Common myeloid progenitor, CD34-positive (primary cell): ENCODE measurements at regions not wholly inside any gene's neighbourhood (a gene's known extent, or its start where the extent isn't known, plus 50 kb on each side); places are given as distances from the start of the nearest gene placed in this dataset.

ENCODE experiments used
- CTCF ChIA-PET: fragments of 350-600 bp; sonication (Branson Sonifier 250); formaldehyde crosslinking; loops from one replicate; lab custom pipeline; 2021; ENCODE audit warnings: antibody characterized with exemption; lab: Charles Lee
- POLR2A ChIA-PET: fragments of 350-600 bp; sonication (Branson Sonifier 250); formaldehyde crosslinking; loops from one replicate; lab custom pipeline; 2021; ENCODE audit warnings: antibody characterized with exemption; lab: Charles Lee
- DNase-seq, 3 donors: peaks; one replicate each; pipeline versions ENCODE4 v3.0.0 to v3.0.0-alpha.2; 2013
- H3K27ac ChIP-seq, 2 experiments: 1 replicate in 1 of 2; 2 replicates in 1 of 2; pipeline ENCODE4 v1.7.0; 2013; ENCODE audit warnings: inconsistent platforms in 2 of 2, low read length in 2 of 2, mild to moderate bottlenecking in 2 of 2, low read depth in 1 of 2, moderate library complexity in 1 of 2; ENCODE audit not compliant: severe bottlenecking in 2 of 2, insufficient read depth in 1 of 2, poor library complexity in 1 of 2
- H3K27me3 ChIP-seq, 5 experiments: replicated peaks in 2 of 5; 1 replicate in 3 of 5; 2 replicates in 2 of 5; pipeline versions ENCODE4 v1.6.1 to v1.7.0; 2013; ENCODE audit warnings: low read length in 4 of 5, mild to moderate bottlenecking in 2 of 5, moderate library complexity in 2 of 5, inconsistent platforms in 1 of 5; ENCODE audit not compliant: insufficient read depth in 5 of 5, control insufficient read depth in 4 of 5
- H3K36me3 ChIP-seq, 4 experiments: 1 replicate in 2 of 4; 2 replicates in 2 of 4; pipeline versions ENCODE4 v1.6.1 to v1.7.0; 2013; ENCODE audit warnings: low read length in 3 of 4, control low read depth in 1 of 4, mild to moderate bottlenecking in 1 of 4; ENCODE audit not compliant: control insufficient read depth in 4 of 4, insufficient read depth in 4 of 4
- H3K4me1 ChIP-seq, 4 experiments: 1 replicate in 3 of 4; 2 replicates in 1 of 4; pipeline versions ENCODE4 v1.6.1 to v1.7.1; 2013; ENCODE audit warnings: low read length in 3 of 4, mild to moderate bottlenecking in 3 of 4, control low read depth in 1 of 4, inconsistent platforms in 1 of 4, moderate library complexity in 1 of 4; ENCODE audit not compliant: control insufficient read depth in 4 of 4, insufficient read depth in 4 of 4; ENCODE audit errors: control extremely low read depth in 1 of 4
- H3K4me3 ChIP-seq, 7 experiments: 1 replicate in 4 of 7; 2 replicates in 3 of 7; pipeline versions ENCODE4 v1.5.1 to v1.7.0; 2013; ENCODE audit warnings: mild to moderate bottlenecking in 7 of 7, low read length in 6 of 7, moderate library complexity in 6 of 7, inconsistent platforms in 2 of 7, low read depth in 2 of 7, control low read depth in 1 of 7; ENCODE audit not compliant: insufficient read depth in 4 of 7, control insufficient read depth in 1 of 7; ENCODE audit errors: extremely low read depth in 1 of 7
- H3K9me3 ChIP-seq, 5 experiments: 1 replicate in 4 of 5; 2 replicates in 1 of 5; pipeline versions ENCODE4 v1.6.1 to v1.7.1; 2013; ENCODE audit warnings: low read length in 4 of 5, mild to moderate bottlenecking in 2 of 5, inconsistent platforms in 1 of 5, low read depth in 1 of 5, moderate library complexity in 1 of 5; ENCODE audit not compliant: control insufficient read depth in 4 of 5, insufficient read depth in 2 of 5; ENCODE audit errors: control extremely low read depth in 1 of 5
- WGBS: methylation state at CpG from one replicate; pipeline ENCODE4 v1.1.5; 2013; ENCODE audit not compliant: insufficient coverage; 5-methylcytosine and 5-hydroxymethylcytosine counted together

GRCh38 chr12:69154585-69155363, 84.6 kb upstream of the CPSF6 start:
- WGBS = 2% methylated on average over 4 of the region's 7 CpGs
- no peak overlapping the region for H3K4me3 ChIP-seq
- peaks cover 0 to 10% (median 6%) of the 10 kb centered on the region in 4 experiments for H3K4me1 ChIP-seq

DNA sequence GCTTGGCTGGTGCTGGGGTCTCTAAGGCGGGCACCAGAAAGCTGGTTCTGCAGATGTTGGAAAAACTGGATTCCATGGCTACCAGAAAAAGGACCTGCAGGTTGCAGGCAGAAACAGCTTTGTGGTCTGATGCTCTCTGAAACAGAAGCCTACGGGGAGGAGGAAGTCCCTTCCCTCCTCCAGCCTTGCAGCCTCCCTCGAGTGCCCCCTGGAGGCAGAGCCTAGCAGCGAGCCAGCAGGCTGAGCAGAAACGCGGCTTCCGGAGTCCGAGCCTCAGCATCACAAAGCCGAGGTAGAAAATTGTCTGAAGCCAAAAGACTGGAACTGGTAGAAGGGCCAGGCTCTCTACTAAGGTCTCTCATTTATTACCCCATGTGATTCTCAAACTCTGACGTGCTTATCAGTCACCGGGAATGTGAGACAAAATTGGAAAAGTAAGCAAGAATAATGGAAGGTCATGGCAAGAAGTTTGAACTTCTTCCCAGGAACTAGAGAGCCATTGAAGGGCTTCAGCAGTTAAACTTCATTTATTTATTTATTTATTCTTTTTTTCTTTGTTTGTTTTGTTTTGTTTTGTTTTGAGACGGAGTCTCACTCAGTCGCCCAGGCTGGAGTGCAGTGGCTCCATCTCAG, 82.2 kb upstream of the CPSF6 start:
- ChIA-PET CTCF (interaction anchor here (0.7 to 4.5 kb wide), 18 partner anchors 12 to 290 kb away, joined by 3 to 30 read pairs (median 4); no protein-coding TSS in a partner anchor), POLR2A (no interaction called here)
- H3K4me3 ChIP-seq = peak overlapping the region in 6 of 7 experiments; percentile 26 to 68 (median 44)

More at GRCh38 chr12:69154585-69155363, 84.6 kb upstream of the CPSF6 start:
- Histone ChIP-seq H3K36me3 (no peaks in the 10 kb centered on the region), H3K27ac (no peak overlapping the region), H3K9me3 (no peaks in the 10 kb centered on the region), H3K27me3 (no peaks in the 10 kb centered on the region)
- CTCF ChIA-PET = interaction anchor here (0.6 to 4.5 kb wide), 17 partner anchors 8 to 205 kb away, joined by 3 to 30 read pairs (median 4); no protein-coding TSS in a partner anchor
- DNase-seq = peak; percentile 73 to 85 (median 83)
- POLR2A ChIA-PET = no interaction called here

GRCh38 chr12:69161829-69162228, 77.5 kb upstream of the CPSF6 start:
- peaks cover 0 to 6% (median under 1%) of the 10 kb centered on the region in 4 experiments for H3K4me1 ChIP-seq
- CTCF ChIA-PET = interaction anchor here (1.8 kb wide), 1 partner anchor 9 kb away, joined by 5 read pairs; no protein-coding TSS in a partner anchor
- no peak overlapping the region for H3K4me3 ChIP-seq
- no peaks in the 10 kb centered on the region for H3K9me3 ChIP-seq
- H3K27me3 ChIP-seq = no peaks in the 10 kb centered on the region
- no peak overlapping the region for H3K27ac ChIP-seq
- peak in 2 of 3 donors; percentile 23 to 45 for DNase-seq
- no peaks in the 10 kb centered on the region for H3K36me3 ChIP-seq
- POLR2A ChIA-PET = no interaction called here
- WGBS = 49% methylated on average over 2 of the region's 2 CpGs

More for the DNA sequence above, 82.2 kb upstream of the CPSF6 start:
- H3K27ac ChIP-seq = no peak overlapping the region
- H3K9me3 ChIP-seq = no peaks in the 10 kb centered on the region
- H3K27me3 ChIP-seq = no peaks in the 10 kb centered on the region
- DNase-seq = peak; percentile 84 to 92 (median 90)
- no peaks in the 10 kb centered on the region for H3K36me3 ChIP-seq
- whole genome bisulfite sequencing = 0% methylated on average over 5 of the region's 13 CpGs
- peaks cover 0 to 10% (median 6%) of the 10 kb centered on the region in 4 experiments for H3K4me1 ChIP-seq

DNA sequence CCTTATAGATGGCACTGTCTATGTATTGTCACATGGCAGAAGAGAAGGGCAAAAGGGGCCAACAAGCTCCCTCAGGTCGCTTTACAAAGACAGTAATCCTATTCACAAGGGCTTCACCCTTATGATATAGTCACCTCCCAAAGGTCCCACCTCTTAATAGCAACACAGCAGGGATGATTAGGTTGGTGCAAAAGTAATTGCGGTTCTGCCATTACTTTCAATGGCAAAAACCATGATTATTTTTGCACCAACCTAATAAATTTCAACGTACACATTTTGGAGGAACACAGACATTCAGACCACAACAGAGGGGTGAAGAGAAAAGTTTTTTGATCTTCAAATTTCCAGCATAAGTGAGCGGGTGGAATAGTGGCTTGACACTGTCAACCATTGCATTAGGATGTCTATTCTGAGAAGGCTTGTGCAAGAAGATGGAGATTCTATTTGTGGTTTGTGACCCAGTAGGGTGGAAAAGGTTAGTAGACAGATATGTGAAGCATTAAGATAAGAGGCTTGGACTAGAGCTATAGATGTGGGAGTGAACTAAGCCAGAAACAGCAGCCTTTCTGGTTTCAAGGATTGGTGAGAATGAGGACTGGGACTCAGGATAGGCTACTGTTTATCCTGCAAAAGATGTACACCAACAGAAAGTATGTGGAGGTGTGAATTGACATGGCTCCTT, 75.5 kb upstream of the CPSF6 start:
- Histone ChIP-seq H3K4me3 (no peak overlapping the region), H3K27ac (no peak overlapping the region), H3K9me3 (no peaks in the 10 kb centered on the region), H3K4me1 (no peaks in the 10 kb centered on the region), H3K36me3 (no peaks in the 10 kb centered on the region), H3K27me3 (no peaks in the 10 kb centered on the region)
- 100% methylated on average over 1 of the region's 4 CpGs for WGBS
- DNase-seq = no peak
- ChIA-PET POLR2A (no interaction called here), CTCF (interaction anchor here (1.5 kb wide), 1 partner anchor 333 kb away, joined by 3 read pairs; no protein-coding TSS in a partner anchor)

- Histone ChIP-seq H3K9me3 (no peaks in the 10 kb centered on the region), H3K36me3 (no peaks in the 10 kb centered on the region), H3K4me3 (no peak overlapping the region), H3K27ac (no peak overlapping the region), H3K4me1 (no peaks in the 10 kb centered on the region), H3K27me3 (no peaks in the 10 kb centered on the region)
- CTCF ChIA-PET = interaction anchor here (6.0 kb wide), 1 partner anchor 11 kb away, joined by 26 read pairs; no protein-coding TSS in a partner anchor
- WGBS = 100% methylated on average over 3 of the region's 3 CpGs
- POLR2A ChIA-PET = no interaction called here
- no peak for DNase-seq
Measured at GRCh38 chr12:69167648-69168165, 71.7 kb upstream of the CPSF6 start.

GRCh38 chr12:69168363-69168762, 71.0 kb upstream of the CPSF6 start:
- Histone ChIP-seq H3K27me3 (no peaks in the 10 kb centered on the region), H3K4me1 (no peaks in the 10 kb centered on the region), H3K9me3 (no peaks in the 10 kb centered on the region), H3K36me3 (no peaks in the 10 kb centered on the region), H3K4me3 (no peak overlapping the region), H3K27ac (no peak overlapping the region)
- ChIA-PET POLR2A (no interaction called here), CTCF (interaction anchor here (6.0 kb wide), 1 partner anchor 11 kb away, joined by 26 read pairs; no protein-coding TSS in a partner anchor)
- 100% methylated on average over 2 of the region's 5 CpGs for WGBS
- DNase-seq = no peak
